Neural crest cell (in vitro differentiated cells): ENCODE measurements at regions not wholly inside any gene's neighbourhood (a gene's known extent, or its start where the extent isn't known, plus 50 kb on each side); places are given as distances from the start of the nearest gene placed in this dataset.
A peak's percentile ranks its signal among the peaks of the same experiment; 100 is the strongest.

ENCODE experiments used
- DNase-seq: peaks from one replicate; pipeline ENCODE4 v3.0.0; 2021; ENCODE audit warnings: low read depth, mixed read lengths, low spot score
- H3K27ac Mint-ChIP-seq: one replicate; pipeline ENCODE4 v1.8.0; 2021; ENCODE audit warnings: mild to moderate bottlenecking, mixed read lengths; ENCODE audit not compliant: unreplicated experiment
- H3K27me3 Mint-ChIP-seq: 2 replicates; pipeline ENCODE4 v1.8.0; 2021; ENCODE audit warnings: low read depth, mild to moderate bottlenecking, mixed read lengths
- H3K36me3 Mint-ChIP-seq: 2 replicates; pipeline ENCODE4 v1.8.0; 2021; ENCODE audit warnings: low read depth, mild to moderate bottlenecking, mixed read lengths
- H3K4me1 Mint-ChIP-seq: 2 replicates; pipeline ENCODE4 v1.8.0; 2021; ENCODE audit warnings: mixed read lengths
- H3K4me3 Mint-ChIP-seq: one replicate; pipeline ENCODE4 v1.8.0; 2021; ENCODE audit warnings: mild to moderate bottlenecking, mixed read lengths
- H3K9me3 Mint-ChIP-seq: 2 replicates; pipeline ENCODE4 v1.8.0; 2021; ENCODE audit warnings: mixed read lengths
- CTCF ChIP-seq: fragments of 200-600 bp; sonication (generic); conservative IDR thresholded peaks from 2 replicates; pipeline ENCODE4 v1.5.0; 2021; ENCODE audit warnings: antibody characterized with exemption, mild to moderate bottlenecking

GRCh38 chr7:46150721-46151120, 229.6 kb upstream of the IGFBP3 start:
- peaks cover 8% of the 10 kb centered on the region for H3K9me3 Mint-ChIP-seq
- H3K27ac Mint-ChIP-seq: no peak overlapping the region

GRCh38 chr7:46150202-46150601, 229.1 kb upstream of the IGFBP3 start:
- DNase-seq: no peak
- TF ChIP-seq CTCF: no peak
- no peak overlapping the region for H3K4me3 Mint-ChIP-seq
- peaks cover 8% of the 10 kb centered on the region for H3K9me3 Mint-ChIP-seq
- H3K27me3 Mint-ChIP-seq: no peaks in the 10 kb centered on the region
- no peak overlapping the region for H3K27ac Mint-ChIP-seq
- peaks cover 14% of the 10 kb centered on the region for H3K4me1 Mint-ChIP-seq
- peaks cover 4% of the 10 kb centered on the region for H3K36me3 Mint-ChIP-seq

More at GRCh38 chr7:46150721-46151120, 229.6 kb upstream of the IGFBP3 start:
- Mint-ChIP-seq H3K4me3 (no peak overlapping the region), H3K36me3 (peaks cover 4% of the 10 kb centered on the region), H3K4me1 (peaks cover 10% of the 10 kb centered on the region), H3K27me3 (no peaks in the 10 kb centered on the region)
- no peak for DNase-seq
- TF ChIP-seq CTCF: no peak

- no peak for DNase-seq
- Mint-ChIP-seq H3K4me1 (peaks cover 21% of the 10 kb centered on the region), H3K27me3 (no peaks in the 10 kb centered on the region), H3K36me3 (peaks cover 4% of the 10 kb centered on the region), H3K4me3 (no peak overlapping the region), H3K9me3 (peaks cover 11% of the 10 kb centered on the region), H3K27ac (no peak overlapping the region)
- no peak for TF ChIP-seq CTCF
Measured at GRCh38 chr7:46147871-46148270, 226.8 kb upstream of the IGFBP3 start.

- peaks cover 21% of the 10 kb centered on the region for H3K4me1 Mint-ChIP-seq
- no peaks in the 10 kb centered on the region for H3K27me3 Mint-ChIP-seq
- H3K4me3 Mint-ChIP-seq: no peak overlapping the region
- peaks cover 4% of the 10 kb centered on the region for H3K36me3 Mint-ChIP-seq
- TF ChIP-seq CTCF: no peak
- no peak for DNase-seq
- peaks cover 11% of the 10 kb centered on the region for H3K9me3 Mint-ChIP-seq
- no peak overlapping the region for H3K27ac Mint-ChIP-seq
Measured at GRCh38 chr7:46146454-46147255, 225.6 kb upstream of the IGFBP3 start.

GRCh38 chr7:46145412-46145811, 224.3 kb upstream of the IGFBP3 start:
- H3K27ac Mint-ChIP-seq: peak overlapping the region; percentile 21
- H3K9me3 Mint-ChIP-seq: peaks cover 11% of the 10 kb centered on the region
- H3K4me1 Mint-ChIP-seq: peaks cover 21% of the 10 kb centered on the region
- no peak for TF ChIP-seq CTCF
- no peak overlapping the region for H3K4me3 Mint-ChIP-seq
- H3K27me3 Mint-ChIP-seq: no peaks in the 10 kb centered on the region
- peaks cover 4% of the 10 kb centered on the region for H3K36me3 Mint-ChIP-seq
- DNase-seq: no peak
